ENCODE measurements at regions not wholly inside any gene's neighbourhood (a gene's known extent, or its start where the extent isn't known, plus 50 kb on each side); places are given as distances from the start of the nearest gene placed in this dataset.

DNA sequence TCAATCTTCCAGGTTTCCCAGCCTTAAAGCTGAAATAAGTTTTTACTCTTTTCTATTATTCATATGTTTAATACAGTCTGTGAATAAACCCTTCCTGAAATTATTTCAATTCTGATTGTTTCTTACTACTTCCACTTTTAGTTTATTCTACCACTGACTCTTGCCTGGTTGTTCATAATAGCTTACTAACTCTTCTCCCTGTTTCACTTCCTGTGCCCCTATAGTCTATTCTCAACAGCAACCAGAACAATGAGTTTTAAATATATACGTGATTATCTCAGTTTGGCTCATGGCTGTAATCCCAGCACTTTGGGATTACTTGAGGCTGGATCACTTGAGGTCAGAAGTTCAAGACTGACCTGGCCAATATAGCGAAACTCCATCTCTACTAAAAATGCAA, 408.0 kb upstream of the SPOCK3 start:
- Histone ChIP-seq H3K4me3 (no peak overlapping the region), H3K36me3 (no peaks in the 10 kb centered on the region), H3K27me3 (no peaks in the 10 kb centered on the region), H3K9me3 (no peaks in the 10 kb centered on the region), H3K4me1 (no peaks in the 10 kb centered on the region), H3K27ac (replicated peaks in 1 of 4) (no peak overlapping the region)
- no peak for DNase-seq (ENCODE audit: extremely low spot score)
- 50% methylated on average over 2 of the region's 2 CpGs for WGBS
- TF ChIP-seq, protein P1, sequence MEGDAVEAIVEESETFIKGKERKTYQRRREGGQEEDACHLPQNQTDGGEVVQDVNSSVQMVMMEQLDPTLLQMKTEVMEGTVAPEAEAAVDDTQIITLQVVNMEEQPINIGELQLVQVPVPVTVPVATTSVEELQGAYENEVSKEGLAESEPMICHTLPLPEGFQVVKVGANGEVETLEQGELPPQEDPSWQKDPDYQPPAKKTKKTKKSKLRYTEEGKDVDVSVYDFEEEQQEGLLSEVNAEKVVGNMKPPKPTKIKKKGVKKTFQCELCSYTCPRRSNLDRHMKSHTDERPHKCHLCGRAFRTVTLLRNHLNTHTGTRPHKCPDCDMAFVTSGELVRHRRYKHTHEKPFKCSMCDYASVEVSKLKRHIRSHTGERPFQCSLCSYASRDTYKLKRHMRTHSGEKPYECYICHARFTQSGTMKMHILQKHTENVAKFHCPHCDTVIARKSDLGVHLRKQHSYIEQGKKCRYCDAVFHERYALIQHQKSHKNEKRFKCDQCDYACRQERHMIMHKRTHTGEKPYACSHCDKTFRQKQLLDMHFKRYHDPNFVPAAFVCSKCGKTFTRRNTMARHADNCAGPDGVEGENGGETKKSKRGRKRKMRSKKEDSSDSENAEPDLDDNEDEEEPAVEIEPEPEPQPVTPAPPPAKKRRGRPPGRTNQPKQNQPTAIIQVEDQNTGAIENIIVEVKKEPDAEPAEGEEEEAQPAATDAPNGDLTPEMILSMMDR (IDR thresholded peaks at IDR 0.05): no peak
- TF ChIP-seq EP300 (IDR thresholded peaks at IDR 0.05) (no peak), POLR2A (IDR thresholded peaks at IDR 0.05; ENCODE audit: low read depth) (no peak), POLR2AphosphoS5 (IDR thresholded peaks at IDR 0.05) (no peak)
- intact Hi-C loops (cut with DNase I): no loop called here

DNA sequence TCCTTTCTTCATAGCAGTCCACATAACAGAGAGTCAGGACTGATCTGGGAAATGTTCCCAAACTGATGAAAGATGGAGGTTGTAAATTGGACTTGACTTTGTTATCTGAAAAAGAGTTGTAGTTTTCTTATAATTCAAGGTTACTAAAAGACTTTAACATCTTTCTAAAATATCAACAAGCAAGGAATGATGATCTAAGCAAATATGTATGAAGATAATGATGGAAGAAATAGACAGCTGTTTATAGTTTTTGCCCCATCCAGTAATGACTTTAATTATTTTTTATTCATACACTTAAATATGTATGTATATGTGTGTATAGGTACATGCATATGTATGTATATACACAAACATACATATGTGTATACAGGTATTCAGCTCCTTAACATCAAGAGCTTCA, 411.1 kb upstream of the SPOCK3 start:
- no peak overlapping the region for H3K4me3 ChIP-seq
- no peaks in the 10 kb centered on the region for H3K27me3 ChIP-seq
- DNase-seq (ENCODE audit: extremely low spot score): no peak
- no peaks in the 10 kb centered on the region for H3K9me3 ChIP-seq
- H3K27ac ChIP-seq (replicated peaks in 1 of 4): no peak overlapping the region
- TF ChIP-seq EP300 (IDR thresholded peaks at IDR 0.05) (no peak), POLR2A (IDR thresholded peaks at IDR 0.05; ENCODE audit: low read depth) (no peak), POLR2AphosphoS5 (IDR thresholded peaks at IDR 0.05) (no peak)
- intact Hi-C loops (cut with DNase I): no loop called here
- no peaks in the 10 kb centered on the region for H3K4me1 ChIP-seq
- no peaks in the 10 kb centered on the region for H3K36me3 ChIP-seq

DNA sequence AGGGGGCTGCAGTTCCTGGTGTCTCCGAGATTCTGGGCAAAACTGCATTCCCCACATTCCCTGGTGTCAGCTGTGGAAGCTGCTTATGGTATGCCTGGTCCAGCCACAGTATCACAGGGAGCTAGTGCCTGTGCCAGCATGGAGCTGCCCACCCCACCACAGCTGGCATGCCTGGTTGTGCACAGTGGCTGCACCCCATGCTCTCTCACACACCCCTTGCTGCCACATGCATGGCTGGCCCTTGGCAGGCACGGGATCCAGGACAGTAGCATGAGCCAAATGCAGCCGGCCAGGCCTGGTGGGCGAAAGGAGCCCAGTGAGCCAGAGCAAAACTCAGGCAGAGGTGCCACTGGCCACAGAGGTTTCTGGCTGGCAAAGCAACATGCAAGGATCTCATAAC, 418.0 kb upstream of the SPOCK3 start:
- no peaks in the 10 kb centered on the region for H3K4me1 ChIP-seq
- no peak for TF ChIP-seq POLR2AphosphoS5 (IDR thresholded peaks at IDR 0.05)
- TF ChIP-seq, protein P1 (IDR thresholded peaks at IDR 0.05): no peak
- no peak for TF ChIP-seq POLR2A (IDR thresholded peaks at IDR 0.05; ENCODE audit: low read depth)
- TF ChIP-seq EP300 (IDR thresholded peaks at IDR 0.05): no peak
- no peak overlapping the region for H3K27ac ChIP-seq (replicated peaks in 1 of 4)
- DNase-seq (ENCODE audit: extremely low spot score): no peak
- no peaks in the 10 kb centered on the region for H3K27me3 ChIP-seq
- intact Hi-C loops (cut with DNase I): no loop called here
- H3K36me3 ChIP-seq: no peaks in the 10 kb centered on the region
- H3K4me3 ChIP-seq: no peak overlapping the region
- WGBS: 86% methylated on average over 3 of the region's 4 CpGs
- H3K9me3 ChIP-seq: no peaks in the 10 kb centered on the region

DNA sequence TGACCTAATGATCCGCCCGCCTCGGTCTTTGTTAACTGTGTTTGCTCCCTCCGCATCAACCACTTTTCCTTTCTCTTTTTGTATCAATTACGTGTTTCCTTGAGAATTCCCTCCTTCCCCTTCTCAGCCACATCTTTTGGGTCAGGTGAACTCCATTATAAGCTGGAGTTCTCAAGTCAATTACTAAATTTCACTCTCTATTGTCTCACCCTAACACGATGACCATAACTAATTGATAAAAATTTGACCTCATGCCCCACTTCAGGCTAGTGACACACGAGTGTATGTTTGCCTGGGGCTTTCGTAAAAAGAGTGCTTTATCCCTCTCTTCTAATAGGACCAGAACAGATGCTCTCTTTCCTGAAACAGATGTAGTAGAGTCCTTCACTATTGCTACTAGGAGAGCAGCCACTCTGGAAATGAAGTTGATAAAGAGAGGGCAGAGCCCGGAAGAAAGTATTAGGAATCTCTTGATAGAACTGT, 403.6 kb upstream of the ANXA10 start:
- H3K4me3 ChIP-seq: no peak overlapping the region
- no peaks in the 10 kb centered on the region for H3K27me3 ChIP-seq
- H3K36me3 ChIP-seq: no peaks in the 10 kb centered on the region
- DNase-seq (ENCODE audit: extremely low spot score): no peak
- no peaks in the 10 kb centered on the region for H3K4me1 ChIP-seq
- H3K27ac ChIP-seq (replicated peaks in 1 of 4): no peak overlapping the region
- intact Hi-C loops (cut with DNase I): no loop called here
- no peaks in the 10 kb centered on the region for H3K9me3 ChIP-seq
- WGBS: 82% methylated on average over 9 of the region's 9 CpGs
- no peak for TF ChIP-seq POLR2A (IDR thresholded peaks at IDR 0.05; ENCODE audit: low read depth)
- TF ChIP-seq POLR2AphosphoS5 (IDR thresholded peaks at IDR 0.05): no peak
- TF ChIP-seq, protein P1 (IDR thresholded peaks at IDR 0.05): no peak
- no peak for TF ChIP-seq EP300 (IDR thresholded peaks at IDR 0.05)

DNA sequence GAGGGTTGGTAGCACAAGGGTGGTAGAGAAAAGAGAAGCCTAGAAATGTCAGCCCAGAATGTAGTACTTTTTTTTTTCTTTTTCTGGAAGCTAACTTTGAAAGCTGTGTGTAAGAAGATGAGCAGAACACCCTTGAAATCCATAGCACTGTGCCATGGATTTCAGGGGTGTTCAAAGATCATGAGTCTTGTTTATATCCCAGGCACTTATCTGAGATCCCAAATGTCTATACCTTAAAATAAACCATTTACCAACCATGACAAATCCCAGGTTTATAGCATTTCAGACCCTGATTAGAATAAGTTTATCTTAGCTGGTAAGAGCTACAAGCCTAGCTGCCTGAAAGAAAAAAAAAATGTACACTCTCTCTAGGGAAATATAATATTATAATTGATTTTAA, 389.9 kb upstream of the ANXA10 start:
- DNase-seq (ENCODE audit: extremely low spot score): no peak
- Histone ChIP-seq H3K9me3 (no peaks in the 10 kb centered on the region), H3K27ac (replicated peaks in 1 of 4) (no peak overlapping the region), H3K4me1 (no peaks in the 10 kb centered on the region), H3K4me3 (no peak overlapping the region), H3K36me3 (no peaks in the 10 kb centered on the region), H3K27me3 (no peaks in the 10 kb centered on the region)
- TF ChIP-seq POLR2A (IDR thresholded peaks at IDR 0.05; ENCODE audit: low read depth): no peak
- intact Hi-C loops (cut with DNase I): no loop called here

DNA sequence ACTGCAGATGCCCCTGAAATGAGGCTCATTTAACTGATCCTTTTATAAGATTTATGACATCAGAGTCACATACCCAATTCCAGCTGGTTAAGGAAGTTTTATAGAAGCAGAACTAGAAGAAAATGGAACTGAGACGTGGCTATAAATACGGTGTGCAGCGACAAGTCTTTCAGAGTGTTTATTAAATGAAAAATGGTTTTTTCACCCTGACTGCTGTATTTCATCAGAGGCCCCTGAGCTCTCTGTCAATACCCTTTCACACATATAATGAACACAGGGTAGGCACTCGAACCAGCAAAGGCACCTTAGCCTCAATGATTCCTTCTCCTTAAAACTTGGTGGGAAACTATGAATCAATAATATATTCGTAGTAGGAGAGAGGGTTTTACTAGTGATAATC, 380.8 kb upstream of the ANXA10 start:
- 67% methylated on average over 5 of the region's 5 CpGs for WGBS
- no peak overlapping the region for H3K4me3 ChIP-seq
- no peaks in the 10 kb centered on the region for H3K36me3 ChIP-seq
- no peak for DNase-seq (ENCODE audit: extremely low spot score)
- no peak overlapping the region for H3K27ac ChIP-seq (replicated peaks in 1 of 4)
- intact Hi-C loops (cut with DNase I): no loop called here
- H3K9me3 ChIP-seq: no peaks in the 10 kb centered on the region
- TF ChIP-seq EP300 (IDR thresholded peaks at IDR 0.05) (no peak), POLR2AphosphoS5 (IDR thresholded peaks at IDR 0.05) (no peak), POLR2A (IDR thresholded peaks at IDR 0.05; ENCODE audit: low read depth) (no peak)
- TF ChIP-seq, protein P1 (IDR thresholded peaks at IDR 0.05): no peak
- no peaks in the 10 kb centered on the region for H3K27me3 ChIP-seq
- no peaks in the 10 kb centered on the region for H3K4me1 ChIP-seq
